AG09319 (cell line): ENCODE measurements at regions not wholly inside any gene's neighbourhood (a gene's known extent, or its start where the extent isn't known, plus 50 kb on each side); places are given as distances from the start of the nearest gene placed in this dataset.

Experiments
- DNase-seq: peaks from one replicate; pipeline ENCODE4 v3.0.0-alpha.2; 2010; ENCODE audit warnings: low read depth; ENCODE audit errors: extremely low read depth
- TF ChIP-seq, protein P1 (sequence below): IDR thresholded peaks from 2 replicates; pipeline ENCODE4 v1.5.1; 2011; ENCODE audit warnings: low read depth, mild to moderate bottlenecking, inconsistent platforms, low read length, moderate library complexity

DNA sequence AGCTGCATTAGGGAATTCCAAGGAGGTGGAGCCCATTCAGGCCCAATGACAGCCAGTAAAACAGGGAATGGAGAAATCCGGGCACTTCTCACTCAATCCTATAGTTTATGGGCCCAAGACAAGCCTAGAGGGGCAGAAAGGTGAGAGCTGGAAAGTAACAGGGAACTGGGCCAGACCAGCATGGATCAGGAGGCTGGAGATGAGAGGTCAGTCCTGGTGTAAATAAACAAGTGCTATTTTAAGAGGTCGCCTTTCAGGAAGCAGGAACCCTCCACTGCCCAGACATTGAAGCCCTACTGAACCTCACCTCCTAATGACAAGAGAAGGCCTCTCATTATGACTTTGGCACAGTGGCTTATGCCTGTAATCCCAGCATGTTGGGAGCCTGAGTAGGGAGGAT lies 57.2 kb upstream of the TGM3 start:
- TF ChIP-seq, protein P1, sequence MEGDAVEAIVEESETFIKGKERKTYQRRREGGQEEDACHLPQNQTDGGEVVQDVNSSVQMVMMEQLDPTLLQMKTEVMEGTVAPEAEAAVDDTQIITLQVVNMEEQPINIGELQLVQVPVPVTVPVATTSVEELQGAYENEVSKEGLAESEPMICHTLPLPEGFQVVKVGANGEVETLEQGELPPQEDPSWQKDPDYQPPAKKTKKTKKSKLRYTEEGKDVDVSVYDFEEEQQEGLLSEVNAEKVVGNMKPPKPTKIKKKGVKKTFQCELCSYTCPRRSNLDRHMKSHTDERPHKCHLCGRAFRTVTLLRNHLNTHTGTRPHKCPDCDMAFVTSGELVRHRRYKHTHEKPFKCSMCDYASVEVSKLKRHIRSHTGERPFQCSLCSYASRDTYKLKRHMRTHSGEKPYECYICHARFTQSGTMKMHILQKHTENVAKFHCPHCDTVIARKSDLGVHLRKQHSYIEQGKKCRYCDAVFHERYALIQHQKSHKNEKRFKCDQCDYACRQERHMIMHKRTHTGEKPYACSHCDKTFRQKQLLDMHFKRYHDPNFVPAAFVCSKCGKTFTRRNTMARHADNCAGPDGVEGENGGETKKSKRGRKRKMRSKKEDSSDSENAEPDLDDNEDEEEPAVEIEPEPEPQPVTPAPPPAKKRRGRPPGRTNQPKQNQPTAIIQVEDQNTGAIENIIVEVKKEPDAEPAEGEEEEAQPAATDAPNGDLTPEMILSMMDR = no peak
- DNase-seq = no peak

DNA sequence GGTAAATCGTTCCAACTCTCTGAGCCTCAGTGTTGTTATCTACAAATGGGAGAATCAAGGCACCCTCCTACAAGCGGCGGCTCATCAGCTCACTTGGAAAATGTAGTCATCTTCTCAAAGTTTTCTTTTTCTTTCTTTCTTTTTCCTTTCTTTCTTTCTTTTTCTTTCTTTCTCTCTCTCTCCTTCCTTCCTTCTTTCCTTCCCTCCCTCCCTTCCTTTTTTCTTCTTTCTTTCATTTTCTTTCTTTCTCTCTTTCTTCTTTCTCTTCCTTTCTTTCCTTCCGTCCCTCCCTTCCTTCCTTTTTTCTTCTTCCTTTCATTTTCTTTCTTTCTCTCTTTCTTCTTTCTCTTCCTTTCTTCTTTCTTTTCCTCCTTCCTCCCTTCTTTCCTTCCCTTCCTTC lies 55.0 kb upstream of the TGM3 start:
- DNase-seq = no peak
- TF ChIP-seq, protein P1 = no peak

GRCh38 chr20:2242678-2243077 lies 53.1 kb upstream of the TGM3 start:
- TF ChIP-seq, protein P1 = no peak
- no peak for DNase-seq

DNA sequence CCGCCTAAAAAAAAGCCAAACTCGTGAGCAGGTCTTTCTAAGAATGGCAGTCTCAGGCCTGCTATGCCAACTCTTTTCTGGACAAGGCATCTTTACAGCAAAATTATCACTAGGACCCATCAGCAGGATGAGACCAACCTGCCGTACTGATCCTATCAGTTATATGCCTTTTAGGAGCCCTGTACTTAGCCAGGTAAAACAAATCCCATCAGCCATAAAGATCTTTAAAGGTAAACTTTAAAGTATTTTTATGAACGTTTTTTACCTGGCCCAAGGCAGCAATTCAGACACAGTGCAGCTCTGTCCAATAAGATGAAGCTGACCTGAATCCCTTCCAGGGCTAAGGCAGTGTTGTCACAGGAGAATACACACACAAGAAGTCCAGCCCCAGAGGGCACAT lies 51.3 kb upstream of the TGM3 start:
- DNase-seq = no peak
- TF ChIP-seq, protein P1 = no peak

- TF ChIP-seq, protein P1 = no peak; the same call in 1 of the 2 replicates
- DNase-seq = no peak
Observed at GRCh38 chr20:2244993-2245392, 50.8 kb upstream of the TGM3 start.

GRCh38 chr20:2245637-2246036 lies 50.2 kb upstream of the TGM3 start:
- TF ChIP-seq, protein P1 = no peak
- DNase-seq = no peak
